Upper lobe of right lung (tissue), 1 donor: ENCODE measurements at regions not wholly inside any gene's neighbourhood (a gene's known extent, or its start where the extent isn't known, plus 50 kb on each side); places are given as distances from the start of the nearest gene placed in this dataset.

Experiments
- ATAC-seq: fragments of 200-7000 bp; cut with Tn5 transposase; one replicate; pipeline ENCODE4 v1.9.1; 2020; ENCODE audit warnings: mild to moderate bottlenecking, moderate library complexity
- DNase-seq: peaks from one replicate; pipeline ENCODE4 v3.0.0-alpha.2; 2020
- H3K27ac ChIP-seq: fragments of 200-600 bp; one replicate; pipeline ENCODE4 v1.8.0; 2022
- H3K27me3 ChIP-seq: fragments of 200-600 bp; one replicate; pipeline ENCODE4 v1.8.0; 2022; ENCODE audit warnings: mild to moderate bottlenecking
- H3K36me3 ChIP-seq: fragments of 200-600 bp; one replicate; pipeline ENCODE4 v1.8.0; 2022
- H3K4me1 ChIP-seq: fragments of 200-600 bp; one replicate; pipeline ENCODE4 v1.8.0; 2022
- H3K4me3 ChIP-seq: fragments of 200-600 bp; one replicate; pipeline ENCODE4 v1.8.0; 2022; ENCODE audit warnings: mild to moderate bottlenecking
- H3K9me3 ChIP-seq: fragments of 200-600 bp; one replicate; pipeline ENCODE4 v1.8.0; 2022
- CTCF ChIP-seq: fragments of 200-600 bp; IDR thresholded peaks from one replicate; pipeline ENCODE4 v1.8.0; 2022; ENCODE audit warnings: antibody characterized with exemption
- intact Hi-C: fragments of 100-400 bp; cut with DNase I; formaldehyde crosslinking; loops from one replicate; pipeline ENCODE4 v1.11.0; 2022
- donor health status: DM: no; HTN: yes; CAD: no; lungs with severe emphysema.

- ATAC-seq = no peak
- DNase-seq = no peak
- Histone ChIP-seq H3K36me3 (no peaks in the 10 kb centered on the region), H3K27ac (no peak overlapping the region), H3K9me3 (no peaks in the 10 kb centered on the region), H3K4me1 (no peaks in the 10 kb centered on the region), H3K4me3 (no peak overlapping the region), H3K27me3 (no peaks in the 10 kb centered on the region)
- TF ChIP-seq CTCF = no peak
- intact Hi-C loops = no loop called here
These were observed 252.8 kb upstream of the CNTN6 start for GRCh38 chr3:839981-840380.

- no peak for TF ChIP-seq CTCF
- ATAC-seq (no peak), DNase-seq (no peak)
- Histone ChIP-seq H3K27ac (no peak overlapping the region), H3K4me1 (no peaks in the 10 kb centered on the region), H3K27me3 (no peaks in the 10 kb centered on the region), H3K4me3 (no peak overlapping the region), H3K9me3 (no peaks in the 10 kb centered on the region), H3K36me3 (no peaks in the 10 kb centered on the region)
- intact Hi-C loops = no loop called here
These were observed 241.6 kb upstream of the CNTN6 start for GRCh38 chr3:851098-851790.

- intact Hi-C loops = no loop called here
These were observed 240.8 kb upstream of the CNTN6 start for GRCh38 chr3:852033-852432.

GRCh38 chr3:853489-853888, 239.3 kb upstream of the CNTN6 start:
- TF ChIP-seq CTCF = no peak
- ATAC-seq (no peak), DNase-seq (no peak)
- intact Hi-C loops = no loop called here
- Histone ChIP-seq H3K36me3 (no peaks in the 10 kb centered on the region), H3K27ac (no peak overlapping the region), H3K9me3 (no peaks in the 10 kb centered on the region), H3K4me3 (no peak overlapping the region), H3K4me1 (no peaks in the 10 kb centered on the region), H3K27me3 (no peaks in the 10 kb centered on the region)

More at GRCh38 chr3:852033-852432, 240.8 kb upstream of the CNTN6 start:
- no peak for TF ChIP-seq CTCF
- H3K4me1 ChIP-seq = no peaks in the 10 kb centered on the region
- no peaks in the 10 kb centered on the region for H3K36me3 ChIP-seq
- no peaks in the 10 kb centered on the region for H3K9me3 ChIP-seq
- no peak overlapping the region for H3K27ac ChIP-seq
- H3K4me3 ChIP-seq = no peak overlapping the region
- ATAC-seq (no peak), DNase-seq (no peak)
- H3K27me3 ChIP-seq = no peaks in the 10 kb centered on the region

GRCh38 chr3:859135-859534, 233.7 kb upstream of the CNTN6 start:
- intact Hi-C loops = no loop called here
- H3K36me3 ChIP-seq = no peaks in the 10 kb centered on the region
- no peaks in the 10 kb centered on the region for H3K4me1 ChIP-seq
- no peaks in the 10 kb centered on the region for H3K9me3 ChIP-seq
- H3K4me3 ChIP-seq = no peak overlapping the region
- no peak for DNase-seq
- TF ChIP-seq CTCF = no peak
- no peak overlapping the region for H3K27ac ChIP-seq
- ATAC-seq = no peak
- H3K27me3 ChIP-seq = no peaks in the 10 kb centered on the region

- Histone ChIP-seq H3K27me3 (no peaks in the 10 kb centered on the region), H3K4me1 (no peaks in the 10 kb centered on the region), H3K4me3 (no peak overlapping the region), H3K36me3 (no peaks in the 10 kb centered on the region), H3K9me3 (no peaks in the 10 kb centered on the region), H3K27ac (no peak overlapping the region)
- ATAC-seq = no peak
- no peak for DNase-seq
- TF ChIP-seq CTCF = no peak
- intact Hi-C loops = no loop called here
These were observed 231.1 kb upstream of the CNTN6 start for GRCh38 chr3:861721-862120.
